MCF 10A (cell line): ENCODE measurements at regions not wholly inside any gene's neighbourhood (a gene's known extent, or its start where the extent isn't known, plus 50 kb on each side); places are given as distances from the start of the nearest gene placed in this dataset.

Source experiments
- BruUV-seq: library from RNA; stranded (reverse); fragments of 400-500 nt; replicated peaks from 2 replicates; lab custom pipeline; 2021; lab: Mats Ljungman, UMichigan
- CTCF ChIA-PET: fragments of 300-600 bp; sonication (Branson Sonifier 250); formaldehyde crosslinking; extraction: SDS; loops from one replicate; lab custom pipeline; 2021; ENCODE audit warnings: antibody characterized with exemption, inconsistent platforms; lab: Yijun Ruan, JAX
- POLR2A ChIA-PET: fragments of 300-600, 350-650 bp; sonication (Branson Sonifier 250); formaldehyde crosslinking; extraction: SDS; loops from one replicate; lab custom pipeline; 2020; ENCODE audit warnings: antibody characterized with exemption, inconsistent platforms; lab: Yijun Ruan, JAX
- DNase-seq: peaks from one replicate; pipeline ENCODE4 v3.0.0-alpha.2; 2018; ENCODE audit not compliant: unreplicated experiment
- H3K27ac Mint-ChIP-seq: one replicate; pipeline ENCODE4 v1.8.0; 2022; ENCODE audit warnings: mild to moderate bottlenecking, low read depth, mixed read lengths; ENCODE audit not compliant: unreplicated experiment
- H3K27me3 Mint-ChIP-seq: one replicate; pipeline ENCODE4 v1.8.0; 2022; ENCODE audit warnings: mixed read lengths; ENCODE audit not compliant: insufficient read depth, unreplicated experiment
- H3K36me3 Mint-ChIP-seq: one replicate; pipeline ENCODE4 v1.8.0; 2022; ENCODE audit warnings: mild to moderate bottlenecking, moderate library complexity, mixed read lengths; ENCODE audit not compliant: insufficient read depth, unreplicated experiment
- H3K4me1 Mint-ChIP-seq: one replicate; pipeline ENCODE4 v1.8.0; 2022; ENCODE audit warnings: mixed read lengths; ENCODE audit not compliant: insufficient read depth, unreplicated experiment
- H3K4me3 Mint-ChIP-seq: one replicate; pipeline ENCODE4 v1.8.0; 2022; ENCODE audit warnings: mild to moderate bottlenecking, moderate library complexity, mixed read lengths; ENCODE audit not compliant: unreplicated experiment
- H3K9me3 Mint-ChIP-seq: one replicate; pipeline ENCODE4 v1.8.0; 2022; ENCODE audit warnings: mixed read lengths; ENCODE audit not compliant: unreplicated experiment
- CTCF ChIP-seq: fragments of 200-600 bp; IDR thresholded peaks from one replicate; pipeline ENCODE4 v1.8.0; 2022; ENCODE audit warnings: antibody characterized with exemption, mild to moderate bottlenecking; ENCODE audit not compliant: unreplicated experiment
- intact Hi-C: fragments of 100-400 bp; cut with micrococcal nuclease; formaldehyde crosslinking; loops from 2 replicates; pipeline ENCODE4 v1.14.1; 2022

GRCh38 chr1:69029649-69030048, 532.8 kb upstream of the DEPDC1 start:
- Mint-ChIP-seq H3K4me3 (no peak overlapping the region), H3K36me3 (no peaks in the 10 kb centered on the region), H3K27ac (no peak overlapping the region), H3K4me1 (no peaks in the 10 kb centered on the region), H3K27me3 (peaks cover 12% of the 10 kb centered on the region), H3K9me3 (peaks cover 20% of the 10 kb centered on the region)
- intact Hi-C loops: no loop called here
- ChIA-PET POLR2A (no interaction called here), CTCF (no interaction called here)
- no TSS peak for BruUV-seq
- TF ChIP-seq CTCF: no peak
- no peak for DNase-seq

- DNase-seq: no peak
- Mint-ChIP-seq H3K27me3 (no peaks in the 10 kb centered on the region), H3K9me3 (peaks cover 17% of the 10 kb centered on the region), H3K4me3 (no peak overlapping the region), H3K27ac (no peak overlapping the region), H3K36me3 (no peaks in the 10 kb centered on the region), H3K4me1 (no peaks in the 10 kb centered on the region)
- ChIA-PET CTCF (no interaction called here), POLR2A (no interaction called here)
- intact Hi-C loops: no loop called here
- TF ChIP-seq CTCF: no peak
- no TSS peak for BruUV-seq
These were observed 529.3 kb upstream of the LRRC7 start for GRCh38 chr1:69038379-69038778.

GRCh38 chr1:69045572-69045971, 522.1 kb upstream of the LRRC7 start:
- POLR2A ChIA-PET: no interaction called here
- peaks cover 5% of the 10 kb centered on the region for H3K9me3 Mint-ChIP-seq
- H3K4me3 Mint-ChIP-seq: no peak overlapping the region
- no peaks in the 10 kb centered on the region for H3K27me3 Mint-ChIP-seq
- no peak for TF ChIP-seq CTCF
- no peak for DNase-seq
- no TSS peak for BruUV-seq
- no peaks in the 10 kb centered on the region for H3K36me3 Mint-ChIP-seq
- H3K27ac Mint-ChIP-seq: no peak overlapping the region
- H3K4me1 Mint-ChIP-seq: no peaks in the 10 kb centered on the region
- CTCF ChIA-PET: no interaction called here
- intact Hi-C loops: no loop called here

- TF ChIP-seq CTCF: no peak
- no peak overlapping the region for H3K4me3 Mint-ChIP-seq
- peak; percentile 61 for DNase-seq
- peak overlapping the region; percentile 96 for H3K27ac Mint-ChIP-seq
- no TSS peak for BruUV-seq
- no peaks in the 10 kb centered on the region for H3K9me3 Mint-ChIP-seq
- H3K4me1 Mint-ChIP-seq: peaks cover 21% of the 10 kb centered on the region
- ChIA-PET CTCF (interaction anchor here (0.6 kb wide), 1 partner anchor 151 kb away, joined by 3 read pairs; no protein-coding TSS in a partner anchor), POLR2A (interaction anchor here (0.7 to 1.5 kb wide), 8 partner anchors 11 to 232 kb away, joined by 3 to 5 read pairs (median 3); no protein-coding TSS in a partner anchor)
- no peaks in the 10 kb centered on the region for H3K36me3 Mint-ChIP-seq
- no peaks in the 10 kb centered on the region for H3K27me3 Mint-ChIP-seq
- intact Hi-C loops: no loop called here
These were observed 512.5 kb upstream of the LRRC7 start for GRCh38 chr1:69055194-69055593.
